ENCODE measurements at regions not wholly inside any gene's neighbourhood (a gene's known extent, or its start where the extent isn't known, plus 50 kb on each side); places are given as distances from the start of the nearest gene placed in this dataset.

GRCh38 chr18:986552-986951, 81.9 kb downstream of the ADCYAP1 start:
- H3F3A ChIP-seq (replicated peaks; ENCODE audit: insufficient read depth): no peaks in the 10 kb centered on the region
- WGBS (ENCODE audit: low lambda C conversion rate): 14% methylated on average over 1 of the region's 1 CpG
- CTCF ChIA-PET: interaction anchor here (3.1 kb wide), 1 partner anchor 24 kb away, joined by 11 read pairs; no protein-coding TSS in a partner anchor

GRCh38 chr18:987325-988186, 82.9 kb downstream of the ADCYAP1 start:
- H3K9me2 ChIP-seq: no peaks in the 10 kb centered on the region
- no peak overlapping the region for H3K4me3 ChIP-seq (ENCODE audit: low read depth in 2 of 2, low read length in 1 of 2)
- H3K27me3 ChIP-seq (ENCODE audit: insufficient read depth): no peaks in the 10 kb centered on the region
- TF ChIP-seq FOSL2 (IDR thresholded peaks at IDR 0.05; ENCODE audit: borderline replicate concordance, low read depth) (no peak), GATA2 (CRISPR knock-in tag; IDR thresholded peaks at IDR 0.05) (no peak), ZBTB33 (IDR thresholded peaks at IDR 0.05; ENCODE audit: borderline replicate concordance, low read depth) (no peak), RAD21 (IDR thresholded peaks at IDR 0.05; ENCODE audit: low read length) (no peak), MXI1 (IDR thresholded peaks at IDR 0.05; ENCODE audit: low read depth, low read length) (no peak), MAX (IDR thresholded peaks at IDR 0.05; ENCODE audit: low read depth) (no peak), RCOR1 (IDR thresholded peaks at IDR 0.05; ENCODE audit: low read length) (no peak), EZH2phosphoT487 (IDR thresholded peaks at IDR 0.05; ENCODE audit: borderline replicate concordance, low read depth) (no peak), MEF2A (IDR thresholded peaks at IDR 0.05; ENCODE audit: borderline replicate concordance, low read depth) (no peak), TCF12 (IDR thresholded peaks at IDR 0.05) (no peak), RFX5 (IDR thresholded peaks at IDR 0.05; ENCODE audit: low read length) (no peak), JUND (IDR thresholded peaks at IDR 0.05) (no peak), CHD2 (IDR thresholded peaks at IDR 0.05; ENCODE audit: low read length, partially characterized antibody) (no peak)
- no peaks in the 10 kb centered on the region for H3F3A ChIP-seq (replicated peaks; ENCODE audit: insufficient read depth)
- H3K4me2 ChIP-seq: no peak overlapping the region
- H4K20me1 ChIP-seq (ENCODE audit: insufficient read depth): no peaks in the 10 kb centered on the region
- no peak overlapping the region for H2AFZ ChIP-seq (ENCODE audit: low read depth)
- no peaks in the 10 kb centered on the region for H3K4me1 ChIP-seq (ENCODE audit: control insufficient read depth in 1 of 2, insufficient read depth in 2 of 2, low read depth in 1 of 2, low read length in 1 of 2)
- H3K9ac ChIP-seq: no peak overlapping the region
- no peak for DNase-seq
- POLR2A ChIA-PET: no interaction called here
- no peaks in the 10 kb centered on the region for H3K36me3 ChIP-seq (replicated peaks in 1 of 2; ENCODE audit: control insufficient read depth in 1 of 2, insufficient read depth in 2 of 2, low read length in 1 of 2)
- no peaks in the 10 kb centered on the region for H3K9me3 ChIP-seq
- CTCF ChIA-PET: interaction anchor here (3.1 kb wide), 1 partner anchor 25 kb away, joined by 11 read pairs; no protein-coding TSS in a partner anchor
- H3K27ac ChIP-seq (ENCODE audit: low read depth in 2 of 2, low read length in 1 of 2): no peak overlapping the region
- H3K79me2 ChIP-seq (ENCODE audit: insufficient read depth): no peaks in the 10 kb centered on the region
- 5% methylated on average over 6 of the region's 6 CpGs for WGBS (ENCODE audit: low lambda C conversion rate)

More at GRCh38 chr18:986552-986951, 81.9 kb downstream of the ADCYAP1 start:
- Histone ChIP-seq H3K4me3 (ENCODE audit: low read depth in 2 of 2, low read length in 1 of 2) (no peak overlapping the region), H3K4me2 (no peak overlapping the region), H3K79me2 (ENCODE audit: insufficient read depth) (no peaks in the 10 kb centered on the region), H3K36me3 (replicated peaks in 1 of 2; ENCODE audit: control insufficient read depth in 1 of 2, insufficient read depth in 2 of 2, low read length in 1 of 2) (no peaks in the 10 kb centered on the region), H3K9ac (no peak overlapping the region), H3K27me3 (ENCODE audit: insufficient read depth) (no peaks in the 10 kb centered on the region), H3K4me1 (ENCODE audit: control insufficient read depth in 1 of 2, insufficient read depth in 2 of 2, low read depth in 1 of 2, low read length in 1 of 2) (no peaks in the 10 kb centered on the region), H4K20me1 (ENCODE audit: insufficient read depth) (no peaks in the 10 kb centered on the region), H3K9me3 (no peaks in the 10 kb centered on the region), H3K27ac (ENCODE audit: low read depth in 2 of 2, low read length in 1 of 2) (no peak overlapping the region), H3K9me2 (no peaks in the 10 kb centered on the region), H2AFZ (ENCODE audit: low read depth) (no peak overlapping the region)
- no peak for DNase-seq
- POLR2A ChIA-PET: no interaction called here
- TF ChIP-seq ELF1 (IDR thresholded peaks at IDR 0.05) (no peak), RXRA (IDR thresholded peaks at IDR 0.05; ENCODE audit: borderline replicate concordance, low read depth) (no peak), TAF1 (IDR thresholded peaks at IDR 0.05; ENCODE audit: borderline replicate concordance, low read depth, low read length) (no peak)

Data from SK-N-SH (cell line).